Esophagus squamous epithelium (tissue), 4 donors: ENCODE measurements at regions not wholly inside any gene's neighbourhood (a gene's known extent, or its start where the extent isn't known, plus 50 kb on each side); places are given as distances from the start of the nearest gene placed in this dataset.

Experiments
- CTCF ChIP-seq, 6 experiments: fragments of 450-650 bp in 4 of 6; fragments of 200-600 bp in 2 of 6; sonication (generic) in 2 of 6; IDR thresholded peaks; one replicate each; pipeline ENCODE4 v1.5.1; 2016 to 2019; ENCODE audit warnings: antibody characterized with exemption in 6 of 6, mild to moderate bottlenecking in 4 of 6, moderate library complexity in 4 of 6
- POLR2A ChIP-seq, 4 donors: fragments of 450-650 bp; IDR thresholded peaks; one replicate each; pipeline ENCODE4 v1.6.1; 2017; ENCODE audit warnings: antibody characterized with exemption in 4 of 4, mild to moderate bottlenecking in 4 of 4, moderate library complexity in 3 of 4

GRCh38 chr2:144328938-144329337 lies 191.0 kb downstream of the ZEB2 start:
- TF ChIP-seq CTCF (IDR thresholded peaks at IDR 0.05) (no peak), POLR2A (IDR thresholded peaks at IDR 0.05) (no peak)
